ENCODE measurements at regions not wholly inside any gene's neighbourhood (a gene's known extent, or its start where the extent isn't known, plus 50 kb on each side); places are given as distances from the start of the nearest gene placed in this dataset.

DNA sequence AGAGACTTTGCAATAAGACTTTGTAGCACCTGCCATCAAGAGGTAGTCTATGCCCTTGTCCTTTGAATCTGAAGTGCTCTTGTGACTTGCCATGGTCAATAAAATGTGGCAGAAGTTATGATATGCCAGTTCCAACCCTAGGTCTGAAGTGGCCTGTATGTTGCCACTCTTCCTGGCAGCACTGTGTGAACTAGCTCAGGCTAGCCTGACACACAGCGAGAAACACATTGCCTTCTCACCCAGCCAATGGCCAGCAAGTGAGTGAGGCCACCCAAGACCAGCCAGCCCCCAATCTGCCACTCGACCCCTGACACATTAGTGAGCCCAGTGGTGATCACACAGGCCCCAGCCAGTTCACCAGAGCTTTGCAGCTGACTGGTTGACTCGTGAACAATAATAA lies 52.7 kb upstream of the OSMR start:
- TF ChIP-seq POLR2AphosphoS5 (IDR thresholded peaks at IDR 0.05), result no peak
- TF ChIP-seq, protein P1, sequence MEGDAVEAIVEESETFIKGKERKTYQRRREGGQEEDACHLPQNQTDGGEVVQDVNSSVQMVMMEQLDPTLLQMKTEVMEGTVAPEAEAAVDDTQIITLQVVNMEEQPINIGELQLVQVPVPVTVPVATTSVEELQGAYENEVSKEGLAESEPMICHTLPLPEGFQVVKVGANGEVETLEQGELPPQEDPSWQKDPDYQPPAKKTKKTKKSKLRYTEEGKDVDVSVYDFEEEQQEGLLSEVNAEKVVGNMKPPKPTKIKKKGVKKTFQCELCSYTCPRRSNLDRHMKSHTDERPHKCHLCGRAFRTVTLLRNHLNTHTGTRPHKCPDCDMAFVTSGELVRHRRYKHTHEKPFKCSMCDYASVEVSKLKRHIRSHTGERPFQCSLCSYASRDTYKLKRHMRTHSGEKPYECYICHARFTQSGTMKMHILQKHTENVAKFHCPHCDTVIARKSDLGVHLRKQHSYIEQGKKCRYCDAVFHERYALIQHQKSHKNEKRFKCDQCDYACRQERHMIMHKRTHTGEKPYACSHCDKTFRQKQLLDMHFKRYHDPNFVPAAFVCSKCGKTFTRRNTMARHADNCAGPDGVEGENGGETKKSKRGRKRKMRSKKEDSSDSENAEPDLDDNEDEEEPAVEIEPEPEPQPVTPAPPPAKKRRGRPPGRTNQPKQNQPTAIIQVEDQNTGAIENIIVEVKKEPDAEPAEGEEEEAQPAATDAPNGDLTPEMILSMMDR (IDR thresholded peaks at IDR 0.05 in 8 of 11, conservative IDR thresholded peaks at IDR 0.05 in 3 of 11), result no peak
- no peak for TF ChIP-seq POLR2A (IDR thresholded peaks at IDR 0.05)

All from spleen (tissue), 7 donors.